BLaER1 (cell line): ENCODE measurements at regions not wholly inside any gene's neighbourhood (a gene's known extent, or its start where the extent isn't known, plus 50 kb on each side); places are given as distances from the start of the nearest gene placed in this dataset.
"Not testable (repeated sequence)": the region's sequence is repeated elsewhere in the genome, so short reads cannot be mapped to it uniquely, and the experiment has no call there.

Source experiments
- H3K27ac ChIP-seq: shearing (Covaris generic); formaldehyde crosslinking; 2 replicates; pipeline ENCODE4 v1.8.1; 2022
- H3K27me3 ChIP-seq: shearing (Covaris generic); formaldehyde crosslinking; 2 replicates; pipeline ENCODE4 v1.8.1; 2022
- H3K36me3 ChIP-seq: shearing (Covaris generic); formaldehyde crosslinking; 2 replicates; pipeline ENCODE4 v1.8.1; 2022
- H3K4me1 ChIP-seq: shearing (Covaris generic); formaldehyde crosslinking; 2 replicates; pipeline ENCODE4 v1.8.1; 2022
- H3K4me2 ChIP-seq: shearing (Covaris generic); formaldehyde crosslinking; 2 replicates; pipeline ENCODE4 v1.8.1; 2022
- H3K4me3 ChIP-seq: shearing (Covaris generic); formaldehyde crosslinking; 2 replicates; pipeline ENCODE4 v1.8.1; 2022
- H3K9ac ChIP-seq: shearing (Covaris generic); formaldehyde crosslinking; 2 replicates; pipeline ENCODE4 v1.8.1; 2022
- H3K9me3 ChIP-seq: shearing (Covaris generic); formaldehyde crosslinking; 2 replicates; pipeline ENCODE4 v1.8.1; 2022
- H4K20me1 ChIP-seq: shearing (Covaris generic); formaldehyde crosslinking; 2 replicates; pipeline ENCODE4 v1.8.1; 2022
- Cebpa-rat ChIP-seq: shearing (Covaris generic); IDR thresholded peaks from 2 replicates; pipeline ENCODE4 v1.8.1; 2022

GRCh38 chr3:70684701-70685100, 372.3 kb upstream of the MDFIC2 start:
- H3K36me3 ChIP-seq = no peaks in the 10 kb centered on the region
- no peaks in the 10 kb centered on the region for H4K20me1 ChIP-seq
- H3K4me2 ChIP-seq = no peak overlapping the region
- no peak overlapping the region for H3K9ac ChIP-seq
- H3K4me1 ChIP-seq = no peaks in the 10 kb centered on the region
- H3K27me3 ChIP-seq = no peaks in the 10 kb centered on the region
- no peak overlapping the region for H3K27ac ChIP-seq
- TF ChIP-seq Cebpa-rat = no peak
- H3K9me3 ChIP-seq = peaks cover 4% of the 10 kb centered on the region; the same call in 1 of the 2 replicates
- H3K4me3 ChIP-seq = no peak overlapping the region

GRCh38 chr3:70675810-70676209, 363.4 kb upstream of the MDFIC2 start:
- not testable (repeated sequence) for H4K20me1 ChIP-seq, H3K36me3 ChIP-seq, H3K9me3 ChIP-seq, H3K4me2 ChIP-seq, H3K4me1 ChIP-seq, H3K9ac ChIP-seq, H3K27ac ChIP-seq, H3K4me3 ChIP-seq, H3K27me3 ChIP-seq

GRCh38 chr3:70658513-70659310, 346.3 kb upstream of the MDFIC2 start:
- Histone ChIP-seq H3K27ac (no peak overlapping the region), H3K4me1 (no peaks in the 10 kb centered on the region), H4K20me1 (no peaks in the 10 kb centered on the region), H3K4me3 (no peak overlapping the region), H3K36me3 (no peaks in the 10 kb centered on the region), H3K9me3 (no peaks in the 10 kb centered on the region), H3K9ac (no peak overlapping the region), H3K4me2 (no peak overlapping the region), H3K27me3 (no peaks in the 10 kb centered on the region)
- no peak for TF ChIP-seq Cebpa-rat

GRCh38 chr3:70657454-70657853, 345.0 kb upstream of the MDFIC2 start:
- H3K4me2 ChIP-seq = no peak overlapping the region

DNA sequence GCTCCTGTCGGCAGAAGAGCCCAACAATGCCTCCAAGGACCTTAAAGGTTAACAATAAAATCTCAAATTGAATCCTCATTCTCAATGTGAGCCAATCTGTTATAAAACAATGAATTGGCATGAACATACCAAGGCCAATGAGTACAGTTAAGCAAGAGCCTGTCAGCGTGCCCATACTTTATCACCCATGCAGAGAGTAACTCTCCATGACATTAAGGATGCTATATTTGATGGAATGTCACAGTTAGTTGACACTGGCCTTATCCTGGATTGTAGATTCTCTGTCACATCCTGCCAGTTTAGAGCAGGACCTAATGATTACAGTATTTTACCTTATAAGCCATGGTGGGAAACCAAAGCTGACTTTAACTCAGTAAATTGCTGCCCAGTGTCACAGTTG, 335.4 kb upstream of the MDFIC2 start:
- no peaks in the 10 kb centered on the region for H3K9me3 ChIP-seq
- H4K20me1 ChIP-seq = no peaks in the 10 kb centered on the region
- no peak overlapping the region for H3K9ac ChIP-seq
- H3K27ac ChIP-seq = no peak overlapping the region
- TF ChIP-seq Cebpa-rat = no peak
- H3K27me3 ChIP-seq = no peaks in the 10 kb centered on the region
- H3K4me1 ChIP-seq = no peaks in the 10 kb centered on the region
- no peaks in the 10 kb centered on the region for H3K36me3 ChIP-seq
- H3K4me2 ChIP-seq = no peak overlapping the region
- no peak overlapping the region for H3K4me3 ChIP-seq

More at GRCh38 chr3:70657454-70657853, 345.0 kb upstream of the MDFIC2 start:
- H3K9me3 ChIP-seq = no peaks in the 10 kb centered on the region
- no peaks in the 10 kb centered on the region for H4K20me1 ChIP-seq
- TF ChIP-seq Cebpa-rat = no peak
- H3K4me3 ChIP-seq = no peak overlapping the region
- H3K9ac ChIP-seq = no peak overlapping the region
- H3K36me3 ChIP-seq = no peaks in the 10 kb centered on the region
- H3K27me3 ChIP-seq = no peaks in the 10 kb centered on the region
- no peaks in the 10 kb centered on the region for H3K4me1 ChIP-seq
- H3K27ac ChIP-seq = no peak overlapping the region

GRCh38 chr3:70647094-70647493, 334.7 kb upstream of the MDFIC2 start:
- no peak overlapping the region for H3K9ac ChIP-seq
- H3K36me3 ChIP-seq = no peaks in the 10 kb centered on the region
- no peak overlapping the region for H3K27ac ChIP-seq
- no peaks in the 10 kb centered on the region for H3K4me1 ChIP-seq
- no peak for TF ChIP-seq Cebpa-rat
- no peaks in the 10 kb centered on the region for H3K27me3 ChIP-seq
- no peaks in the 10 kb centered on the region for H4K20me1 ChIP-seq
- no peak overlapping the region for H3K4me3 ChIP-seq
- no peaks in the 10 kb centered on the region for H3K9me3 ChIP-seq
- no peak overlapping the region for H3K4me2 ChIP-seq

- Histone ChIP-seq H3K9ac (no peak overlapping the region), H3K27ac (no peak overlapping the region), H3K4me2 (no peak overlapping the region), H3K36me3 (no peaks in the 10 kb centered on the region), H3K9me3 (no peaks in the 10 kb centered on the region), H3K4me1 (no peaks in the 10 kb centered on the region), H3K4me3 (no peak overlapping the region), H4K20me1 (no peaks in the 10 kb centered on the region), H3K27me3 (no peaks in the 10 kb centered on the region)
- no peak for TF ChIP-seq Cebpa-rat
Measured at GRCh38 chr3:70646635-70647034, 334.2 kb upstream of the MDFIC2 start.

DNA sequence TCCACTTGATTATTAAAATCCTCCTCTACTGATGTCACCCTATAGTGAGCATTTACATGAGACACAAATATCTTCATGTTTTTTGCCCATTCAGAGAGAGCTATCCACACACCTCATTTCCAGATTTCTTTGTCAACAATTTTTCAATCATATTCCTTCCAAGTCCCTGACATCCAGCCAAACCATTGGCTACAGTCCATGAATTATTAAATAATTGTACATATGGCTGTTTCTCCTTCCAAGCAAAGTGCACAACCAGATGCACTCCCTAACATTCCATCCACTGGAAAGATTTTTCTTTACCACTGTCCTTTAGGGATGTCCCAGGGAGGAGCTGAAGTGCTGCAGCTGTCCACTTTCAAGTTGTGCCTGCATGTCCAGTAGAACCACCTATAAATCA, 328.0 kb upstream of the MDFIC2 start:
- Histone ChIP-seq H3K9ac (no peak overlapping the region), H3K4me2 (no peak overlapping the region), H3K36me3 (no peaks in the 10 kb centered on the region), H3K9me3 (no peaks in the 10 kb centered on the region), H3K4me3 (no peak overlapping the region), H3K4me1 (no peaks in the 10 kb centered on the region), H3K27me3 (no peaks in the 10 kb centered on the region), H3K27ac (no peak overlapping the region), H4K20me1 (no peaks in the 10 kb centered on the region)
- no peak for TF ChIP-seq Cebpa-rat

GRCh38 chr3:70635301-70635700, 322.9 kb upstream of the MDFIC2 start:
- no peaks in the 10 kb centered on the region for H3K4me1 ChIP-seq
- H3K4me2 ChIP-seq = no peak overlapping the region
- no peak for TF ChIP-seq Cebpa-rat

DNA sequence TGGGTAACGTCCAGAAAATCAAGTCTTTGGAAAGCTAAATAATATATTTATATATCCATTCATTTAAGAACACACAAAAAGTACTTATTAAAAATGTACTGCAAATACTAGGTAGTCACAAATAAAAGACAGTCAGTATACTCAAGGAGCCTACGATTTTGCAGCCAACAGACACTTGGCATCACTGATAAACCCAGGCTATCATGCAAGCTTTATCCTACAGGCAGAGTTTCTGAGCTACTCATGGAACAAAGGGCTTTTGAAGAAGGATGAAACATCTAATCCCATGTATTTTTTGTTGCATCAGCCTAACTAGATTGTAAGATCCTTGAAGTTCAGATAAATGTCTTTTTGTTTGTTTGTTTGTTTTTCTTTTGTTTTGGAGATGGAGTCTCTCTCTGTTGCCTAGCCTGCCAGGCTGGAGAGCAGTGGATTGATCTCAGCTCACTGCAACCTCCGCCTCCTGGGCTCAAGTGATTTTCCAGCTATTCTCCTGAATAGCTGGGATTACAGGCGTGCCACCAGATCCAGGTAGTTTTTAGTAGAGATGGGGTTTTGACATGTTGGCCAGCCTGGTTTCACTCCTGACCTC, 319.4 kb upstream of the MDFIC2 start:
- no peak overlapping the region for H3K4me2 ChIP-seq
- H3K27me3 ChIP-seq = no peaks in the 10 kb centered on the region
- H3K36me3 ChIP-seq = no peaks in the 10 kb centered on the region
- no peak overlapping the region for H3K27ac ChIP-seq
- no peaks in the 10 kb centered on the region for H4K20me1 ChIP-seq
- no peak overlapping the region for H3K4me3 ChIP-seq
- no peaks in the 10 kb centered on the region for H3K4me1 ChIP-seq
- H3K9ac ChIP-seq = no peak overlapping the region
- TF ChIP-seq Cebpa-rat = no peak
- H3K9me3 ChIP-seq = no peaks in the 10 kb centered on the region

More at GRCh38 chr3:70635301-70635700, 322.9 kb upstream of the MDFIC2 start:
- Histone ChIP-seq H4K20me1 (no peaks in the 10 kb centered on the region), H3K27ac (no peak overlapping the region), H3K9me3 (no peaks in the 10 kb centered on the region), H3K4me3 (no peak overlapping the region), H3K36me3 (no peaks in the 10 kb centered on the region), H3K27me3 (no peaks in the 10 kb centered on the region), H3K9ac (no peak overlapping the region)
